ENCODE measurements at regions not wholly inside any gene's neighbourhood (a gene's known extent, or its start where the extent isn't known, plus 50 kb on each side); places are given as distances from the start of the nearest gene placed in this dataset.

DNA sequence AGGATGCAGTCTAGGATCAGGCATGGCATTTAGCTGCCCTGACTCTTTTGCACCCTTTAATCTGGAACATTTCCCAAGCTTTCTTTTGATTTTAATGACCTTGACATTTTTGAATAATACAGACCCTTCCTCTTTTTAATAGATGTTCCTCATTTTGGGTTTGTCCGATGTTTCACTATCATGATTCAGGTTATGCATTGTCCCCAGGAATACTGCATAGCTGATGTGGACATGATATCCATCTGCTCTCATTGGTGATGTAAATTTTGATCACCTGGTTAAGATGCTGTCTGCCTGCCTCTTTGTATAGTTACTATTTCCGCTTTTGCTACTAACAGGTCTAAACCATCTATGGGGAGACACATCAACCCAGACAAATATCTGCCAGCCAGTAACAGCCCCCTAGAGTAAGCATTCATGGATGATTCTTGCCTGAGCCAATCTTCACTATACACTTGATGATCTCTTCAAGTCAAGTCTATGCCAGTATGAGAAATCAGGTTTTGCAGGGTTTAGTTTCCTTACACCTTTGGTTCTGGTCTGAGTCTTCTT lies 50.6 kb upstream of the ULK4 start:
- TF ChIP-seq, protein P1, sequence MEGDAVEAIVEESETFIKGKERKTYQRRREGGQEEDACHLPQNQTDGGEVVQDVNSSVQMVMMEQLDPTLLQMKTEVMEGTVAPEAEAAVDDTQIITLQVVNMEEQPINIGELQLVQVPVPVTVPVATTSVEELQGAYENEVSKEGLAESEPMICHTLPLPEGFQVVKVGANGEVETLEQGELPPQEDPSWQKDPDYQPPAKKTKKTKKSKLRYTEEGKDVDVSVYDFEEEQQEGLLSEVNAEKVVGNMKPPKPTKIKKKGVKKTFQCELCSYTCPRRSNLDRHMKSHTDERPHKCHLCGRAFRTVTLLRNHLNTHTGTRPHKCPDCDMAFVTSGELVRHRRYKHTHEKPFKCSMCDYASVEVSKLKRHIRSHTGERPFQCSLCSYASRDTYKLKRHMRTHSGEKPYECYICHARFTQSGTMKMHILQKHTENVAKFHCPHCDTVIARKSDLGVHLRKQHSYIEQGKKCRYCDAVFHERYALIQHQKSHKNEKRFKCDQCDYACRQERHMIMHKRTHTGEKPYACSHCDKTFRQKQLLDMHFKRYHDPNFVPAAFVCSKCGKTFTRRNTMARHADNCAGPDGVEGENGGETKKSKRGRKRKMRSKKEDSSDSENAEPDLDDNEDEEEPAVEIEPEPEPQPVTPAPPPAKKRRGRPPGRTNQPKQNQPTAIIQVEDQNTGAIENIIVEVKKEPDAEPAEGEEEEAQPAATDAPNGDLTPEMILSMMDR (IDR thresholded peaks at IDR 0.05), result no peak
- no peak for TF ChIP-seq ZFX (IDR thresholded peaks at IDR 0.05; ENCODE audit: borderline replicate concordance)
